Hepatocyte (in vitro differentiated cells): ENCODE measurements at regions not wholly inside any gene's neighbourhood (a gene's known extent, or its start where the extent isn't known, plus 50 kb on each side); places are given as distances from the start of the nearest gene placed in this dataset.

Source experiments
- EZH2 ChIP-seq: fragments of 200-600 bp; sonication (generic); IDR thresholded peaks from 2 replicates; pipeline ENCODE4 v1.6.1; 2016; ENCODE audit warnings: antibody characterized with exemption, mild to moderate bottlenecking, borderline replicate concordance
- TF ChIP-seq, protein P1 (sequence below): fragments of 200-600 bp; sonication (generic); IDR thresholded peaks from 2 replicates; pipeline ENCODE4 v1.5.1; 2016; ENCODE audit warnings: antibody characterized with exemption, mild to moderate bottlenecking; ENCODE audit not compliant: poor library complexity

DNA sequence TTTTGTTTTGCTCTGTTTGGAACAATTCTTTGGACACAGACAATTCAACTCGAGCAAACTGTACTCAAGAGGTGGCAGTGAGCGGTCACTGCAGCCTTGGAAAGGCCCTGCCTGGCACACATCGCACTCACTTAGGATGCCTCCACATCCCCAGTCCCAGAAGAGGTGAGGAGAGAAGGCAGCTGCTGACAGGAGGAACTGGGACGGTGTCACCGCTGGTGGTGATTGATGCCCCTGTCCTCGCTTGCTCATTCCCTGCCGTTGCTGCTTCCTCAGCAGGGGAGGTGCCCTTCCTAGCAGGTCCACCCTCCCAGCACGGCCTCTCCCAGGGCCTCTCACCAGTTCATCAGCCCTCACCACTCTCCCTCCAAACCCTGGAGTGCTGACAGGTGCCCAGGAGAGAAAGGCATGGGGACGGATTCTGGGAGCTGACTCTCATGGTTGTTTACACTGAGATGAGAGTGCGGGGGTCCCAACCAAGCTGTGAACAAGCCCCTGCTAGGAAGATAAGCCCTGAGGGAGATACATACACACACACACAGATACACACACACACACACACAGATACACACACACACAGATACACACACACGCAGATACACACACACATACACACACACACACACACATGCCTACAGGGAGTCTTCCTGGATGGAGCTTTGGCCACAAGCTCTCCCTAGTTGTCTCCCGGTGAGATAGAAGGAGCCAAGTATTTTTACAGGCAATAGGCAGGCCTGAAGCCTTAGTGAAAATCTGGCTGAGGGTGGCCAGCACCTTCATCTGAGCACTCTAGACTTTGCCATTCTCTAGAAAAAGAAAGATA is 101.1 kb downstream of the CDC7 start:
- TF ChIP-seq, protein P1, sequence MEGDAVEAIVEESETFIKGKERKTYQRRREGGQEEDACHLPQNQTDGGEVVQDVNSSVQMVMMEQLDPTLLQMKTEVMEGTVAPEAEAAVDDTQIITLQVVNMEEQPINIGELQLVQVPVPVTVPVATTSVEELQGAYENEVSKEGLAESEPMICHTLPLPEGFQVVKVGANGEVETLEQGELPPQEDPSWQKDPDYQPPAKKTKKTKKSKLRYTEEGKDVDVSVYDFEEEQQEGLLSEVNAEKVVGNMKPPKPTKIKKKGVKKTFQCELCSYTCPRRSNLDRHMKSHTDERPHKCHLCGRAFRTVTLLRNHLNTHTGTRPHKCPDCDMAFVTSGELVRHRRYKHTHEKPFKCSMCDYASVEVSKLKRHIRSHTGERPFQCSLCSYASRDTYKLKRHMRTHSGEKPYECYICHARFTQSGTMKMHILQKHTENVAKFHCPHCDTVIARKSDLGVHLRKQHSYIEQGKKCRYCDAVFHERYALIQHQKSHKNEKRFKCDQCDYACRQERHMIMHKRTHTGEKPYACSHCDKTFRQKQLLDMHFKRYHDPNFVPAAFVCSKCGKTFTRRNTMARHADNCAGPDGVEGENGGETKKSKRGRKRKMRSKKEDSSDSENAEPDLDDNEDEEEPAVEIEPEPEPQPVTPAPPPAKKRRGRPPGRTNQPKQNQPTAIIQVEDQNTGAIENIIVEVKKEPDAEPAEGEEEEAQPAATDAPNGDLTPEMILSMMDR, result no peak
- no peak for TF ChIP-seq EZH2
